ENCODE measurements at regions not wholly inside any gene's neighbourhood (a gene's known extent, or its start where the extent isn't known, plus 50 kb on each side); places are given as distances from the start of the nearest gene placed in this dataset.

GRCh38 chr11:119793335-119793984 lies 64.5 kb upstream of the NECTIN1 start:
- TF ChIP-seq CTCF (IDR thresholded peaks at IDR 0.05; ENCODE audit: extremely low read depth in 1 of 2, insufficient read depth in 1 of 2, low read depth in 1 of 2, low read length in 2 of 2), result no peak
- TF ChIP-seq GATA2 (IDR thresholded peaks at IDR 0.05; ENCODE audit: insufficient read depth, insufficient read length, low read depth, low read length), result no peak
- TF ChIP-seq POLR2A (IDR thresholded peaks at IDR 0.05; ENCODE audit: low read depth, low read length), result no peak
- TF ChIP-seq MAX (IDR thresholded peaks at IDR 0.05; ENCODE audit: insufficient read depth, insufficient read length), result no peak

Measured in endothelial cell of umbilical vein (primary cell).